Activated naive CD8-positive, alpha-beta T cell treated with anti-CD3 and anti-CD28 coated beads, Interleukin-2, amount 50 U/mL, for 24 hours (primary cell): ENCODE measurements at regions not wholly inside any gene's neighbourhood (a gene's known extent, or its start where the extent isn't known, plus 50 kb on each side); places are given as distances from the start of the nearest gene placed in this dataset.
A peak's percentile ranks its signal among the peaks of the same experiment; 100 is the strongest.

ENCODE experiments used
- ATAC-seq: fragments of 150-1000 bp; cut with Tn5 transposase; one replicate; pipeline ENCODE4 v1.10.0; 2021
- DNase-seq: peaks from one replicate; pipeline ENCODE4 v3.0.0; 2021
- H3K27ac Mint-ChIP-seq: one replicate; pipeline ENCODE4 v1.8.0; 2021; ENCODE audit warnings: mild to moderate bottlenecking, mixed read lengths
- H3K27me3 Mint-ChIP-seq: one replicate; pipeline ENCODE4 v1.8.0; 2021; ENCODE audit warnings: mixed read lengths
- H3K36me3 Mint-ChIP-seq: one replicate; pipeline ENCODE4 v1.8.0; 2021; ENCODE audit warnings: low read depth, mixed read lengths
- H3K4me1 Mint-ChIP-seq: one replicate; pipeline ENCODE4 v1.8.0; 2021; ENCODE audit warnings: mixed read lengths
- H3K4me3 Mint-ChIP-seq: one replicate; pipeline ENCODE4 v1.8.0; 2021; ENCODE audit warnings: mild to moderate bottlenecking, moderate library complexity, mixed read lengths
- H3K9me3 Mint-ChIP-seq: one replicate; pipeline ENCODE4 v1.8.0; 2021; ENCODE audit warnings: mixed read lengths

GRCh38 chr6:9428421-9429172 is 986.3 kb downstream of the TFAP2A start:
- no peak overlapping the region for H3K4me3 Mint-ChIP-seq
- DNase-seq, result no peak
- H3K4me1 Mint-ChIP-seq, result no peaks in the 10 kb centered on the region
- peaks cover 10% of the 10 kb centered on the region for H3K9me3 Mint-ChIP-seq
- no peaks in the 10 kb centered on the region for H3K36me3 Mint-ChIP-seq
- no peak overlapping the region for H3K27ac Mint-ChIP-seq
- ATAC-seq, result no peak
- no peaks in the 10 kb centered on the region for H3K27me3 Mint-ChIP-seq

GRCh38 chr6:9422138-9422537 is 986.8 kb upstream of the SLC35B3 start:
- DNase-seq (no peak), ATAC-seq (no peak)
- Mint-ChIP-seq H3K4me1 (no peaks in the 10 kb centered on the region), H3K36me3 (no peaks in the 10 kb centered on the region), H3K4me3 (no peak overlapping the region), H3K27ac (no peak overlapping the region), H3K9me3 (peaks cover 5% of the 10 kb centered on the region), H3K27me3 (no peaks in the 10 kb centered on the region)

- no peak overlapping the region for H3K4me3 Mint-ChIP-seq
- no peak for ATAC-seq
- H3K27me3 Mint-ChIP-seq, result no peaks in the 10 kb centered on the region
- no peaks in the 10 kb centered on the region for H3K9me3 Mint-ChIP-seq
- no peaks in the 10 kb centered on the region for H3K36me3 Mint-ChIP-seq
- H3K4me1 Mint-ChIP-seq, result no peaks in the 10 kb centered on the region
- no peak for DNase-seq
- H3K27ac Mint-ChIP-seq, result no peak overlapping the region
These were observed 985.1 kb upstream of the SLC35B3 start for GRCh38 chr6:9420316-9421015.

- ATAC-seq (no peak), DNase-seq (no peak)
- H3K27ac Mint-ChIP-seq, result no peak overlapping the region
- H3K4me1 Mint-ChIP-seq, result no peaks in the 10 kb centered on the region
- H3K36me3 Mint-ChIP-seq, result no peaks in the 10 kb centered on the region
- no peaks in the 10 kb centered on the region for H3K9me3 Mint-ChIP-seq
- no peaks in the 10 kb centered on the region for H3K27me3 Mint-ChIP-seq
- no peak overlapping the region for H3K4me3 Mint-ChIP-seq
These were observed 982.1 kb upstream of the SLC35B3 start for GRCh38 chr6:9417400-9417799.

- Mint-ChIP-seq H3K36me3 (no peaks in the 10 kb centered on the region), H3K4me1 (no peaks in the 10 kb centered on the region), H3K27me3 (no peaks in the 10 kb centered on the region), H3K27ac (no peak overlapping the region), H3K4me3 (no peak overlapping the region), H3K9me3 (peaks cover 4% of the 10 kb centered on the region)
- ATAC-seq (no peak), DNase-seq (peak; percentile 3)
These were observed 977.7 kb upstream of the SLC35B3 start for GRCh38 chr6:9412951-9413559.

GRCh38 chr6:9409126-9409525 is 973.8 kb upstream of the SLC35B3 start:
- Mint-ChIP-seq H3K27ac (no peak overlapping the region), H3K27me3 (no peaks in the 10 kb centered on the region), H3K36me3 (no peaks in the 10 kb centered on the region), H3K4me1 (no peaks in the 10 kb centered on the region), H3K9me3 (peaks cover 7% of the 10 kb centered on the region), H3K4me3 (no peak overlapping the region)
- no peak for DNase-seq
- ATAC-seq, result no peak

GRCh38 chr6:9408402-9409117 is 973.2 kb upstream of the SLC35B3 start:
- Mint-ChIP-seq H3K4me3 (no peak overlapping the region), H3K4me1 (no peaks in the 10 kb centered on the region), H3K9me3 (peaks cover 7% of the 10 kb centered on the region), H3K27ac (no peak overlapping the region), H3K36me3 (no peaks in the 10 kb centered on the region), H3K27me3 (no peaks in the 10 kb centered on the region)
- DNase-seq (no peak), ATAC-seq (no peak)

GRCh38 chr6:9405825-9406224 is 970.5 kb upstream of the SLC35B3 start:
- Mint-ChIP-seq H3K4me1 (no peaks in the 10 kb centered on the region), H3K36me3 (no peaks in the 10 kb centered on the region), H3K27ac (no peak overlapping the region), H3K27me3 (no peaks in the 10 kb centered on the region), H3K9me3 (peaks cover 7% of the 10 kb centered on the region), H3K4me3 (no peak overlapping the region)
- DNase-seq, result no peak
- no peak for ATAC-seq

- H3K9me3 Mint-ChIP-seq, result peaks cover 7% of the 10 kb centered on the region
- no peaks in the 10 kb centered on the region for H3K4me1 Mint-ChIP-seq
- no peak overlapping the region for H3K27ac Mint-ChIP-seq
- no peak for ATAC-seq
- no peak for DNase-seq
- H3K36me3 Mint-ChIP-seq, result no peaks in the 10 kb centered on the region
- H3K4me3 Mint-ChIP-seq, result no peak overlapping the region
- H3K27me3 Mint-ChIP-seq, result peaks cover 4% of the 10 kb centered on the region
These were observed 970.0 kb upstream of the SLC35B3 start for GRCh38 chr6:9405369-9405768.

GRCh38 chr6:9404351-9405146 is 969.2 kb upstream of the SLC35B3 start:
- H3K9me3 Mint-ChIP-seq, result peaks cover 7% of the 10 kb centered on the region
- DNase-seq (no peak), ATAC-seq (no peak)
- H3K27ac Mint-ChIP-seq, result no peak overlapping the region
- no peaks in the 10 kb centered on the region for H3K4me1 Mint-ChIP-seq
- H3K36me3 Mint-ChIP-seq, result no peaks in the 10 kb centered on the region
- H3K4me3 Mint-ChIP-seq, result no peak overlapping the region
- peaks cover 6% of the 10 kb centered on the region for H3K27me3 Mint-ChIP-seq

GRCh38 chr6:9403736-9404135 is 968.4 kb upstream of the SLC35B3 start:
- H3K27me3 Mint-ChIP-seq, result peaks cover 6% of the 10 kb centered on the region
- H3K4me3 Mint-ChIP-seq, result no peak overlapping the region
- peaks cover 4% of the 10 kb centered on the region for H3K9me3 Mint-ChIP-seq
- H3K27ac Mint-ChIP-seq, result no peak overlapping the region
- H3K36me3 Mint-ChIP-seq, result no peaks in the 10 kb centered on the region
- ATAC-seq (no peak), DNase-seq (no peak)
- no peaks in the 10 kb centered on the region for H3K4me1 Mint-ChIP-seq

- ATAC-seq, result no peak
- Mint-ChIP-seq H3K27ac (no peak overlapping the region), H3K4me1 (no peaks in the 10 kb centered on the region), H3K4me3 (no peak overlapping the region), H3K36me3 (no peaks in the 10 kb centered on the region), H3K27me3 (peaks cover 6% of the 10 kb centered on the region), H3K9me3 (peaks cover 3% of the 10 kb centered on the region)
- no peak for DNase-seq
These were observed 966.6 kb upstream of the SLC35B3 start for GRCh38 chr6:9401960-9402359.

- no peak overlapping the region for H3K4me3 Mint-ChIP-seq
These were observed 964.6 kb upstream of the SLC35B3 start for GRCh38 chr6:9399916-9400315.

GRCh38 chr6:9398767-9399373 is 963.5 kb upstream of the SLC35B3 start:
- no peak overlapping the region for H3K4me3 Mint-ChIP-seq

More at GRCh38 chr6:9399916-9400315, 964.6 kb upstream of the SLC35B3 start:
- ATAC-seq, result no peak
- Mint-ChIP-seq H3K27ac (no peak overlapping the region), H3K27me3 (peaks cover 6% of the 10 kb centered on the region), H3K9me3 (no peaks in the 10 kb centered on the region), H3K36me3 (no peaks in the 10 kb centered on the region), H3K4me1 (no peaks in the 10 kb centered on the region)
- DNase-seq, result no peak

More at GRCh38 chr6:9398767-9399373, 963.5 kb upstream of the SLC35B3 start:
- no peaks in the 10 kb centered on the region for H3K9me3 Mint-ChIP-seq
- H3K27me3 Mint-ChIP-seq, result peaks cover 6% of the 10 kb centered on the region
- H3K36me3 Mint-ChIP-seq, result no peaks in the 10 kb centered on the region
- no peaks in the 10 kb centered on the region for H3K4me1 Mint-ChIP-seq
- H3K27ac Mint-ChIP-seq, result no peak overlapping the region
- DNase-seq (no peak), ATAC-seq (no peak)
